ENCODE measurements at regions not wholly inside any gene's neighbourhood (a gene's known extent, or its start where the extent isn't known, plus 50 kb on each side); places are given as distances from the start of the nearest gene placed in this dataset.
A peak's percentile ranks its signal among the peaks of the same experiment; 100 is the strongest.

GRCh38 chr2:8583400-8584173 lies 98.3 kb upstream of the ID2 start:
- DNase-seq (ENCODE audit: low read depth) = peak; percentile 24

GRCh38 chr2:8584174-8585066 lies 97.4 kb upstream of the ID2 start:
- DNase-seq (ENCODE audit: low read depth) = no peak

GRCh38 chr2:8586457-8587051 lies 95.3 kb upstream of the ID2 start:
- DNase-seq (ENCODE audit: low read depth) = no peak

GRCh38 chr2:8587251-8587791 lies 94.5 kb upstream of the ID2 start:
- DNase-seq (ENCODE audit: low read depth) = no peak

- no peak for DNase-seq (ENCODE audit: low read depth)
These were observed 93.7 kb upstream of the ID2 start for GRCh38 chr2:8587920-8588830.

- no peak for DNase-seq (ENCODE audit: low read depth)
These were observed 93.0 kb upstream of the ID2 start for GRCh38 chr2:8588831-8589191.

- no peak for DNase-seq (ENCODE audit: low read depth)
These were observed 92.1 kb upstream of the ID2 start for GRCh38 chr2:8589721-8590120.

- DNase-seq (ENCODE audit: low read depth) = no peak
These were observed 90.9 kb upstream of the ID2 start for GRCh38 chr2:8590938-8591337.

- DNase-seq (ENCODE audit: low read depth) = no peak
These were observed 89.1 kb upstream of the ID2 start for GRCh38 chr2:8592736-8593135.

GRCh38 chr2:8593243-8593642 lies 88.6 kb upstream of the ID2 start:
- no peak for DNase-seq (ENCODE audit: low read depth)

GRCh38 chr2:8594731-8595427 lies 87.0 kb upstream of the ID2 start:
- DNase-seq (ENCODE audit: low read depth) = no peak

GRCh38 chr2:8595428-8595805 lies 86.4 kb upstream of the ID2 start:
- DNase-seq (ENCODE audit: low read depth) = no peak

- no peak for DNase-seq (ENCODE audit: low read depth)
These were observed 85.8 kb upstream of the ID2 start for GRCh38 chr2:8595811-8596600.

GRCh38 chr2:8597094-8597493 lies 84.8 kb upstream of the ID2 start:
- no peak for DNase-seq (ENCODE audit: low read depth)

GRCh38 chr2:8597559-8598225 lies 84.2 kb upstream of the ID2 start:
- DNase-seq (ENCODE audit: low read depth) = no peak

- DNase-seq (ENCODE audit: low read depth) = no peak
These were observed 83.3 kb upstream of the ID2 start for GRCh38 chr2:8598295-8599165.

GRCh38 chr2:8599421-8600242 lies 82.2 kb upstream of the ID2 start:
- DNase-seq (ENCODE audit: low read depth) = no peak

GRCh38 chr2:8600456-8600855 lies 81.4 kb upstream of the ID2 start:
- DNase-seq (ENCODE audit: low read depth) = no peak
